ENCODE measurements at regions not wholly inside any gene's neighbourhood (a gene's known extent, or its start where the extent isn't known, plus 50 kb on each side); places are given as distances from the start of the nearest gene placed in this dataset.

DNA sequence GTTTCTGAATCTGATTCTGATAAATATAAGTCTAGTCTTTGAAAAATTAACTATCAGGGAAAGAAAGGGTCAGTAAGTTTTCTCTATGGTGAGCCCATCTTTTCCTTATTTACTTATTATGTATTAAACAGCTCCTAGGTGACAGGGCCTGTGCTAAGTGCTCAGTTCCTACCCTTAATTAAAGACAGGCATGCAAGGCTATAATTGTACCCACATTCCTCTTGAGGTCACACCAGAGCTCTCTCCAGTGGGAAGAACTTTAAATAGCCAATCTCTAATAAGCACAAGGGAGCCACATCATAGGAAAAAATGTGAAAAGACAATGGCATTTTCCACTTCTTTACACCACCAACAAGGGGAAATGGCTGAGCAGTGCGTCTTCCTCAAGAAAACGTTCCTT is 421.8 kb upstream of the SLC35B3 start:
- no peaks in the 10 kb centered on the region for H3K27me3 ChIP-seq (ENCODE audit: control insufficient read depth in 4 of 4, insufficient read depth in 4 of 4, low read length in 3 of 4)
- H3K4me1 ChIP-seq (ENCODE audit: control insufficient read depth in 4 of 4, insufficient read depth in 4 of 4, low read length in 3 of 4) = no peaks in the 10 kb centered on the region
- no peak overlapping the region for H3K27ac ChIP-seq (ENCODE audit: low read depth in 1 of 2, low read length in 2 of 2)
- no peak for DNase-seq (ENCODE audit: low spot score)
- no peak overlapping the region for H3K4me3 ChIP-seq (ENCODE audit: low read depth in 1 of 3, low read length in 3 of 3)
- no peaks in the 10 kb centered on the region for H3K9me3 ChIP-seq (ENCODE audit: control insufficient read depth in 4 of 4, low read length in 3 of 4)
- TF ChIP-seq ZBTB33 (IDR thresholded peaks at IDR 0.05) (no peak), JUND (IDR thresholded peaks at IDR 0.05) (no peak), HNF4A (conservative IDR thresholded peaks at IDR 0.05) (no peak), TAF1 (conservative IDR thresholded peaks at IDR 0.05) (no peak), SP1 (IDR thresholded peaks at IDR 0.05) (no peak), HNF4G (IDR thresholded peaks at IDR 0.05) (no peak), RXRA (IDR thresholded peaks at IDR 0.05) (no peak), REST (IDR thresholded peaks at IDR 0.05) (no peak), FOXA2 (IDR thresholded peaks at IDR 0.05) (no peak), GABPA (IDR thresholded peaks at IDR 0.05 in 1 of 2, conservative IDR thresholded peaks at IDR 0.05 in 1 of 2) (no peak), EGR1 (IDR thresholded peaks at IDR 0.05; ENCODE audit: low read depth in 2 of 2) (no peak), RAD21 (IDR thresholded peaks at IDR 0.05) (no peak), YY1 (IDR thresholded peaks at IDR 0.05) (no peak)
- TF ChIP-seq, protein P1, sequence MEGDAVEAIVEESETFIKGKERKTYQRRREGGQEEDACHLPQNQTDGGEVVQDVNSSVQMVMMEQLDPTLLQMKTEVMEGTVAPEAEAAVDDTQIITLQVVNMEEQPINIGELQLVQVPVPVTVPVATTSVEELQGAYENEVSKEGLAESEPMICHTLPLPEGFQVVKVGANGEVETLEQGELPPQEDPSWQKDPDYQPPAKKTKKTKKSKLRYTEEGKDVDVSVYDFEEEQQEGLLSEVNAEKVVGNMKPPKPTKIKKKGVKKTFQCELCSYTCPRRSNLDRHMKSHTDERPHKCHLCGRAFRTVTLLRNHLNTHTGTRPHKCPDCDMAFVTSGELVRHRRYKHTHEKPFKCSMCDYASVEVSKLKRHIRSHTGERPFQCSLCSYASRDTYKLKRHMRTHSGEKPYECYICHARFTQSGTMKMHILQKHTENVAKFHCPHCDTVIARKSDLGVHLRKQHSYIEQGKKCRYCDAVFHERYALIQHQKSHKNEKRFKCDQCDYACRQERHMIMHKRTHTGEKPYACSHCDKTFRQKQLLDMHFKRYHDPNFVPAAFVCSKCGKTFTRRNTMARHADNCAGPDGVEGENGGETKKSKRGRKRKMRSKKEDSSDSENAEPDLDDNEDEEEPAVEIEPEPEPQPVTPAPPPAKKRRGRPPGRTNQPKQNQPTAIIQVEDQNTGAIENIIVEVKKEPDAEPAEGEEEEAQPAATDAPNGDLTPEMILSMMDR (IDR thresholded peaks at IDR 0.05; ENCODE audit: low read depth, low read length, missing input control) = no peak
- TF ChIP-seq, protein P2, sequence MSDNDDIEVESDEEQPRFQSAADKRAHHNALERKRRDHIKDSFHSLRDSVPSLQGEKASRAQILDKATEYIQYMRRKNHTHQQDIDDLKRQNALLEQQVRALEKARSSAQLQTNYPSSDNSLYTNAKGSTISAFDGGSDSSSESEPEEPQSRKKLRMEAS (IDR thresholded peaks at IDR 0.05) = no peak
- TF ChIP-seq, protein P3, sequence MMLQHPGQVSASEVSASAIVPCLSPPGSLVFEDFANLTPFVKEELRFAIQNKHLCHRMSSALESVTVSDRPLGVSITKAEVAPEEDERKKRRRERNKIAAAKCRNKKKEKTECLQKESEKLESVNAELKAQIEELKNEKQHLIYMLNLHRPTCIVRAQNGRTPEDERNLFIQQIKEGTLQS (IDR thresholded peaks at IDR 0.05) = no peak
- 83% methylated on average over 2 of the region's 2 CpGs for WGBS
- H3K9ac ChIP-seq (ENCODE audit: low read depth in 1 of 2, low read length in 2 of 2) = no peak overlapping the region
- no peaks in the 10 kb centered on the region for H3K36me3 ChIP-seq (ENCODE audit: control insufficient read depth in 4 of 4, insufficient read depth in 3 of 4, low read depth in 1 of 4, low read length in 3 of 4)

GRCh38 chr6:8855411-8855810 is 420.1 kb upstream of the SLC35B3 start:
- no peaks in the 10 kb centered on the region for H3K27me3 ChIP-seq (ENCODE audit: control insufficient read depth in 4 of 4, insufficient read depth in 4 of 4, low read length in 3 of 4)
- H3K9me3 ChIP-seq (ENCODE audit: control insufficient read depth in 4 of 4, low read length in 3 of 4) = no peaks in the 10 kb centered on the region
- no peaks in the 10 kb centered on the region for H3K4me1 ChIP-seq (ENCODE audit: control insufficient read depth in 4 of 4, insufficient read depth in 4 of 4, low read length in 3 of 4)
- H3K36me3 ChIP-seq (ENCODE audit: control insufficient read depth in 4 of 4, insufficient read depth in 3 of 4, low read depth in 1 of 4, low read length in 3 of 4) = no peaks in the 10 kb centered on the region
- no peak overlapping the region for H3K27ac ChIP-seq (ENCODE audit: low read depth in 1 of 2, low read length in 2 of 2)
- H3K4me3 ChIP-seq (ENCODE audit: low read depth in 1 of 3, low read length in 3 of 3) = no peak overlapping the region
- no peak overlapping the region for H3K9ac ChIP-seq (ENCODE audit: low read depth in 1 of 2, low read length in 2 of 2)
- no peak for DNase-seq (ENCODE audit: low spot score)
- WGBS = 74% methylated on average over 4 of the region's 4 CpGs
- TF ChIP-seq EGR1 (IDR thresholded peaks at IDR 0.05; ENCODE audit: low read depth in 2 of 2) (no peak), SP1 (IDR thresholded peaks at IDR 0.05) (no peak), HNF4G (IDR thresholded peaks at IDR 0.05) (no peak), JUND (IDR thresholded peaks at IDR 0.05) (no peak), GABPA (IDR thresholded peaks at IDR 0.05 in 1 of 2, conservative IDR thresholded peaks at IDR 0.05 in 1 of 2) (no peak), REST (IDR thresholded peaks at IDR 0.05) (no peak), ZBTB33 (IDR thresholded peaks at IDR 0.05) (no peak)
- TF ChIP-seq, protein P2 (IDR thresholded peaks at IDR 0.05) = no peak

All from liver (tissue), 8 donors.